ENCODE measurements at regions not wholly inside any gene's neighbourhood (a gene's known extent, or its start where the extent isn't known, plus 50 kb on each side); places are given as distances from the start of the nearest gene placed in this dataset.

- no peaks in the 10 kb centered on the region for H3K9me3 ChIP-seq
- H3K4me3 ChIP-seq (ENCODE audit: control insufficient read depth in 1 of 2, extremely low read depth in 1 of 2, low read length in 1 of 2): no peak overlapping the region
- ATAC-seq (replicated peaks in 1 of 4): no peak
- CTCF ChIA-PET: no interaction called here
- Mint-ChIP-seq H3K27ac (no peak overlapping the region), H3K36me3 (no peaks in the 10 kb centered on the region), H3K27me3 (no peaks in the 10 kb centered on the region), H3K9me3 (peaks cover 7 to 13% (median 8%) of the 10 kb centered on the region in 3 donors), H3K4me1 (no peaks in the 10 kb centered on the region), H3K4me3 (no peak overlapping the region)
- POLR2A ChIA-PET: interaction anchor here in 1 of 2 donors (0.8 kb wide), 1 partner anchor 13 kb away, joined by 3 read pairs; no protein-coding TSS in a partner anchor
- no peak overlapping the region for H3K27ac ChIP-seq (ENCODE audit: low read length)
- DNase-seq: no peak
- WGBS (ENCODE audit: insufficient coverage): 57% methylated on average over 1 of the region's 4 CpGs
- H3K4me1 ChIP-seq (ENCODE audit: control insufficient read depth in 1 of 2, extremely low read depth in 1 of 2, insufficient read depth in 2 of 2, low read length in 2 of 2): no peaks in the 10 kb centered on the region
- no peaks in the 10 kb centered on the region for H3K36me3 ChIP-seq (ENCODE audit: control insufficient read depth in 2 of 2, extremely low read depth in 1 of 2, insufficient read depth in 1 of 2, low read length in 1 of 2)
- no peaks in the 10 kb centered on the region for H3K27me3 ChIP-seq (replicated peaks in 1 of 2; ENCODE audit: control insufficient read depth in 2 of 2, extremely low read depth in 1 of 2, insufficient read depth in 2 of 2, low read length in 1 of 2)
Measured at GRCh38 chr4:43763029-43763610, 685.5 kb downstream of the KCTD8 start.

GRCh38 chr4:43765514-43765913 lies 683.1 kb downstream of the KCTD8 start:
- Mint-ChIP-seq H3K36me3 (no peaks in the 10 kb centered on the region), H3K4me3 (no peak overlapping the region), H3K27me3 (no peaks in the 10 kb centered on the region), H3K4me1 (no peaks in the 10 kb centered on the region), H3K9me3 (peaks cover 8 to 16% (median 10%) of the 10 kb centered on the region in 3 donors), H3K27ac (no peak overlapping the region)
- Histone ChIP-seq H3K4me3 (ENCODE audit: control insufficient read depth in 1 of 2, extremely low read depth in 1 of 2, low read length in 1 of 2) (no peak overlapping the region), H3K9me3 (no peaks in the 10 kb centered on the region), H3K27me3 (replicated peaks in 1 of 2; ENCODE audit: control insufficient read depth in 2 of 2, extremely low read depth in 1 of 2, insufficient read depth in 2 of 2, low read length in 1 of 2) (no peaks in the 10 kb centered on the region), H3K27ac (ENCODE audit: low read length) (no peak overlapping the region), H3K36me3 (ENCODE audit: control insufficient read depth in 2 of 2, extremely low read depth in 1 of 2, insufficient read depth in 1 of 2, low read length in 1 of 2) (no peaks in the 10 kb centered on the region), H3K4me1 (ENCODE audit: control insufficient read depth in 1 of 2, extremely low read depth in 1 of 2, insufficient read depth in 2 of 2, low read length in 2 of 2) (no peaks in the 10 kb centered on the region)
- no CpG with 5 or more reads among the region's 2 CpGs for WGBS (ENCODE audit: insufficient coverage)
- ATAC-seq (replicated peaks in 1 of 4) (no peak), DNase-seq (no peak)
- ChIA-PET CTCF (no interaction called here), POLR2A (no interaction called here)

GRCh38 chr4:43766648-43767047 lies 682.0 kb downstream of the KCTD8 start:
- Histone ChIP-seq H3K4me3 (ENCODE audit: control insufficient read depth in 1 of 2, extremely low read depth in 1 of 2, low read length in 1 of 2) (no peak overlapping the region), H3K27me3 (replicated peaks in 1 of 2; ENCODE audit: control insufficient read depth in 2 of 2, extremely low read depth in 1 of 2, insufficient read depth in 2 of 2, low read length in 1 of 2) (no peaks in the 10 kb centered on the region), H3K4me1 (ENCODE audit: control insufficient read depth in 1 of 2, extremely low read depth in 1 of 2, insufficient read depth in 2 of 2, low read length in 2 of 2) (no peaks in the 10 kb centered on the region), H3K27ac (ENCODE audit: low read length) (no peak overlapping the region), H3K9me3 (no peaks in the 10 kb centered on the region), H3K36me3 (ENCODE audit: control insufficient read depth in 2 of 2, extremely low read depth in 1 of 2, insufficient read depth in 1 of 2, low read length in 1 of 2) (no peaks in the 10 kb centered on the region)
- no peak overlapping the region for H3K27ac Mint-ChIP-seq
- no peak for DNase-seq
- ATAC-seq (replicated peaks in 1 of 4): no peak
- peaks cover 4 to 16% (median 12%) of the 10 kb centered on the region in 3 donors for H3K9me3 Mint-ChIP-seq
- no peaks in the 10 kb centered on the region for H3K4me1 Mint-ChIP-seq
- POLR2A ChIA-PET: no interaction called here
- CTCF ChIA-PET: no interaction called here
- H3K36me3 Mint-ChIP-seq: no peaks in the 10 kb centered on the region
- H3K27me3 Mint-ChIP-seq: no peaks in the 10 kb centered on the region
- no peak overlapping the region for H3K4me3 Mint-ChIP-seq

GRCh38 chr4:43776371-43776770 lies 672.2 kb downstream of the KCTD8 start:
- H3K9me3 ChIP-seq: no peaks in the 10 kb centered on the region
- Mint-ChIP-seq H3K27ac (no peak overlapping the region), H3K27me3 (no peaks in the 10 kb centered on the region), H3K9me3 (peaks cover 6 to 10% (median 8%) of the 10 kb centered on the region in 3 donors), H3K4me1 (no peaks in the 10 kb centered on the region), H3K36me3 (no peaks in the 10 kb centered on the region), H3K4me3 (no peak overlapping the region)
- WGBS (ENCODE audit: insufficient coverage): no CpG with 5 or more reads among the region's 1 CpG
- H3K4me1 ChIP-seq (ENCODE audit: control insufficient read depth in 1 of 2, extremely low read depth in 1 of 2, insufficient read depth in 2 of 2, low read length in 2 of 2): no peaks in the 10 kb centered on the region
- no peak overlapping the region for H3K4me3 ChIP-seq (ENCODE audit: control insufficient read depth in 1 of 2, extremely low read depth in 1 of 2, low read length in 1 of 2)
- no peak for DNase-seq
- POLR2A ChIA-PET: no interaction called here
- no peak for ATAC-seq (replicated peaks in 1 of 4)
- no peak overlapping the region for H3K27ac ChIP-seq (ENCODE audit: low read length)
- H3K36me3 ChIP-seq (ENCODE audit: control insufficient read depth in 2 of 2, extremely low read depth in 1 of 2, insufficient read depth in 1 of 2, low read length in 1 of 2): no peaks in the 10 kb centered on the region
- H3K27me3 ChIP-seq (replicated peaks in 1 of 2; ENCODE audit: control insufficient read depth in 2 of 2, extremely low read depth in 1 of 2, insufficient read depth in 2 of 2, low read length in 1 of 2): no peaks in the 10 kb centered on the region
- CTCF ChIA-PET: no interaction called here

- Mint-ChIP-seq H3K36me3 (no peaks in the 10 kb centered on the region), H3K27ac (no peak overlapping the region)
Measured at GRCh38 chr4:43778187-43778915, 670.3 kb downstream of the KCTD8 start.

GRCh38 chr4:43781125-43781524 lies 667.5 kb downstream of the KCTD8 start:
- Mint-ChIP-seq H3K27me3 (no peaks in the 10 kb centered on the region), H3K4me1 (no peaks in the 10 kb centered on the region), H3K36me3 (no peaks in the 10 kb centered on the region), H3K27ac (no peak overlapping the region), H3K4me3 (no peak overlapping the region), H3K9me3 (peaks cover 10 to 14% (median 10%) of the 10 kb centered on the region in 3 donors)
- Histone ChIP-seq H3K27ac (ENCODE audit: low read length) (no peak overlapping the region), H3K36me3 (ENCODE audit: control insufficient read depth in 2 of 2, extremely low read depth in 1 of 2, insufficient read depth in 1 of 2, low read length in 1 of 2) (no peaks in the 10 kb centered on the region), H3K4me1 (ENCODE audit: control insufficient read depth in 1 of 2, extremely low read depth in 1 of 2, insufficient read depth in 2 of 2, low read length in 2 of 2) (no peaks in the 10 kb centered on the region), H3K9me3 (no peaks in the 10 kb centered on the region), H3K27me3 (replicated peaks in 1 of 2; ENCODE audit: control insufficient read depth in 2 of 2, extremely low read depth in 1 of 2, insufficient read depth in 2 of 2, low read length in 1 of 2) (no peaks in the 10 kb centered on the region), H3K4me3 (ENCODE audit: control insufficient read depth in 1 of 2, extremely low read depth in 1 of 2, low read length in 1 of 2) (no peak overlapping the region)
- ChIA-PET CTCF (no interaction called here), POLR2A (no interaction called here)
- DNase-seq (no peak), ATAC-seq (replicated peaks in 1 of 4) (no peak)

More at GRCh38 chr4:43778187-43778915, 670.3 kb downstream of the KCTD8 start:
- no peaks in the 10 kb centered on the region for H3K36me3 ChIP-seq (ENCODE audit: control insufficient read depth in 2 of 2, extremely low read depth in 1 of 2, insufficient read depth in 1 of 2, low read length in 1 of 2)
- no peak overlapping the region for H3K27ac ChIP-seq (ENCODE audit: low read length)
- WGBS (ENCODE audit: insufficient coverage): no CpG with 5 or more reads among the region's 3 CpGs
- Mint-ChIP-seq H3K27me3 (no peaks in the 10 kb centered on the region), H3K9me3 (peaks cover 6 to 10% (median 9%) of the 10 kb centered on the region in 3 donors), H3K4me1 (no peaks in the 10 kb centered on the region), H3K4me3 (no peak overlapping the region)
- H3K9me3 ChIP-seq: no peaks in the 10 kb centered on the region
- ChIA-PET POLR2A (no interaction called here), CTCF (no interaction called here)
- ATAC-seq (replicated peaks in 1 of 4) (no peak), DNase-seq (no peak)
- H3K4me1 ChIP-seq (ENCODE audit: control insufficient read depth in 1 of 2, extremely low read depth in 1 of 2, insufficient read depth in 2 of 2, low read length in 2 of 2): no peaks in the 10 kb centered on the region
- H3K4me3 ChIP-seq (ENCODE audit: control insufficient read depth in 1 of 2, extremely low read depth in 1 of 2, low read length in 1 of 2): no peak overlapping the region
- no peaks in the 10 kb centered on the region for H3K27me3 ChIP-seq (replicated peaks in 1 of 2; ENCODE audit: control insufficient read depth in 2 of 2, extremely low read depth in 1 of 2, insufficient read depth in 2 of 2, low read length in 1 of 2)

Data from T-cell (primary cell).